HFF-Myc (cell line): ENCODE measurements at regions not wholly inside any gene's neighbourhood (a gene's known extent, or its start where the extent isn't known, plus 50 kb on each side); places are given as distances from the start of the nearest gene placed in this dataset.
"Not testable (repeated sequence)": the region's sequence is repeated elsewhere in the genome, so short reads cannot be mapped to it uniquely, and the experiment has no call there.

Experiments
- DNase-seq: peaks from one replicate; pipeline ENCODE4 v3.0.0-alpha.2; 2011; ENCODE audit warnings: low read depth; ENCODE audit errors: extremely low read depth
- H3K4me3 ChIP-seq: replicated peaks from 2 replicates; pipeline ENCODE4 v1.5.1; 2011; ENCODE audit warnings: low read depth, mild to moderate bottlenecking, control low read depth, low read length
- CTCF ChIP-seq: IDR thresholded peaks from 2 replicates; pipeline ENCODE4 v1.5.1; 2012; ENCODE audit warnings: mild to moderate bottlenecking, low read depth, low read length, control low read depth; ENCODE audit errors: missing control alignments

DNA sequence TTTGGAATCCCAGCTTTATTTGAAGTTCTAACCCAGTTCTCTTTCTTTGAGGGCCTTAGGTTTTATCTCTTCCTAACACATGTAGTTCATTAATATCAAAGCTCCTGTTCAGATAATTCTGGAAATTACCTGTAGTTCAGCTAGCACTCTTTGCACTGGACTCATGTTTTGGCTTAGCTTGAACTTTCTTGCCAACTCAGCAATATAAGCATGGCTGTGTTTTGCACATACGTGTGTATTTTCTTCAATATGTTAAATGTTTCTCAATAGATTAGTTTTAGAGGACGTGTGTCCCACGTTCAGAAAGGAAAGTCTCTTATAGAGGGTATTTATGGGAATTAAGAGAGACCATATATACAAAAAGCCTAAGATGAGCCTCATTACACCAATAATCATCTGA lies 271.8 kb upstream of the USP25 start:
- DNase-seq, result no peak
- no peak for TF ChIP-seq CTCF
- no peak overlapping the region for H3K4me3 ChIP-seq

- H3K4me3 ChIP-seq, result no peak overlapping the region
- TF ChIP-seq CTCF, result no peak
- no peak for DNase-seq
These were observed 267.7 kb upstream of the USP25 start for GRCh38 chr21:15462092-15462491.

- no peak for DNase-seq
- H3K4me3 ChIP-seq, result no peak overlapping the region
- no peak for TF ChIP-seq CTCF
These were observed 263.5 kb upstream of the USP25 start for GRCh38 chr21:15466329-15466728.

DNA sequence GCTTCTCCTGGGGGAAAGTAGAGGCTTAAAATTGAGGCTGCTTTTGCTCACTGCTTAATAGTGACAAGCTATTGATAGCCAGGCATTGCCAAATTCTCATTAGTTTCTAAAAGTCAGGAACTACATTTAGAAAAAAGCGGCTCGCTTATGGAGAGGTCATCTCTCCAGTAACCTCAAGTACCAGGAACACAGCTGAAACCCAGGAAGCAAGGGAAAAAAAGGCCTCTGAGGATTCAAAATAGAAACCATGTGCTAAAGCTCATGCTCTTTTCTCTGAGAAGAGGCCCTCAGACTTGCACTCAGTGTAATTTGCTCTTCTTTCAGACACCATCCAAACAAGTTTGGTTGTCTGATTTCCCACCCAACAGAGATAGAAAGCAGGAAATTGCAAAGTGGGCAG lies 261.4 kb upstream of the USP25 start:
- H3K4me3 ChIP-seq, result no peak overlapping the region
- no peak for DNase-seq
- TF ChIP-seq CTCF, result no peak

- TF ChIP-seq CTCF, result no peak
- DNase-seq, result no peak
- H3K4me3 ChIP-seq, result no peak overlapping the region
These were observed 257.4 kb upstream of the USP25 start for GRCh38 chr21:15472108-15473040.

DNA sequence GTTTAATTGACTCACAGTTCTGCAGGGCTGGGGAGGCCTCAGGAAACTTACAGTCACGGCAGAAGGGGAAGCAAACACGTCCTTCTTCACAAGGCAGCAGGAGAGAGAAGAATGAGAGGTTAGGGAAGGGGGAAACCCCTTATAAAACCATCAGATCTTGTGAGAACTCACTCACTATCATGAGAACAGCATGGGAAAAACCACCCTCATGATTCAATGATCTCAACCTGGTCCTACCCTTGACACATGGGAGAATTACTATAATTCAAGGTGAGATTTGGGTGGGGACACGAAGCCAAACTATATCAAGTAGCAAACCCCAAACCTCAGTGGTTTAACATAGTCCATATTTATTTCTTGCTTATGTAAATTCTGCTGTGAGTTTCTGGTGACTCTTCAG lies 252.0 kb upstream of the USP25 start:
- not testable (repeated sequence) for DNase-seq

GRCh38 chr21:15480160-15480559 lies 249.6 kb upstream of the USP25 start:
- no peak for TF ChIP-seq CTCF
- H3K4me3 ChIP-seq, result no peak overlapping the region
- no peak for DNase-seq

More for the DNA sequence above, 252.0 kb upstream of the USP25 start:
- not testable (repeated sequence) for H3K4me3 ChIP-seq
